Small intestine (tissue), 7 donors: ENCODE measurements at regions not wholly inside any gene's neighbourhood (a gene's known extent, or its start where the extent isn't known, plus 50 kb on each side); places are given as distances from the start of the nearest gene placed in this dataset.
"Not testable (repeated sequence)": the region's sequence is repeated elsewhere in the genome, so short reads cannot be mapped to it uniquely, and the experiment has no call there.

Source experiments
- DNase-seq, 2 donors: peaks; one replicate each; pipeline versions ENCODE4 v3.0.0 to v3.0.0-alpha.2; 2013
- FAIRE-seq: peaks from 2 replicates; lab custom pipeline; 2012; peaks lifted over from hg19 to GRCh38; lab: Jason Lieb, UNC
- H3K27ac ChIP-seq, 3 donors: one replicate each; pipeline ENCODE4 v1.5.1; 2013; ENCODE audit warnings: low read length in 2 of 3, mild to moderate bottlenecking in 2 of 3, control low read depth in 1 of 3, inconsistent platforms in 1 of 3, low read depth in 1 of 3, moderate library complexity in 1 of 3
- H3K27me3 ChIP-seq, 3 donors: one replicate each; pipeline ENCODE4 v1.6.1; 2013; ENCODE audit warnings: low read length in 3 of 3, inconsistent platforms in 1 of 3; ENCODE audit not compliant: control insufficient read depth in 3 of 3, insufficient read depth in 3 of 3
- H3K36me3 ChIP-seq, 3 donors: one replicate each; pipeline ENCODE4 v1.6.1; 2013; ENCODE audit warnings: low read length in 3 of 3, inconsistent platforms in 1 of 3, low read depth in 1 of 3, mild to moderate bottlenecking in 1 of 3, moderate library complexity in 1 of 3; ENCODE audit not compliant: control insufficient read depth in 3 of 3, insufficient read depth in 2 of 3
- H3K4me1 ChIP-seq, 3 donors: one replicate each; pipeline ENCODE4 v1.6.1; 2013; ENCODE audit warnings: low read length in 2 of 3, inconsistent platforms in 1 of 3, low read depth in 1 of 3, mild to moderate bottlenecking in 1 of 3, moderate library complexity in 1 of 3; ENCODE audit not compliant: control insufficient read depth in 3 of 3, insufficient read depth in 2 of 3
- H3K4me3 ChIP-seq, 3 donors: one replicate each; pipeline ENCODE4 v1.5.1; 2013; ENCODE audit warnings: low read length in 3 of 3, control low read depth in 1 of 3, inconsistent platforms in 1 of 3, low read depth in 1 of 3, mild to moderate bottlenecking in 1 of 3, moderate library complexity in 1 of 3
- H3K9me3 ChIP-seq, 2 donors: one replicate each; pipeline ENCODE4 v1.6.1; 2013; ENCODE audit warnings: low read depth in 1 of 2, low read length in 1 of 2; ENCODE audit not compliant: control insufficient read depth in 2 of 2, insufficient read depth in 1 of 2
- WGBS, 3 donors: extraction: QIAGEN DNeasy Blood & Tissue Kit; methylation state at CpG; one replicate each; pipeline ENCODE4 v1.1.7; 2013; 5-methylcytosine and 5-hydroxymethylcytosine counted together
- donor health status: healthy with polysubstance abuse.
- donor health status: control.
- donor health status: control.
- donor health status: Bipolar disorder and iron deficiency.
- donor health status: healthy.

- H3K27me3 ChIP-seq, H3K36me3 ChIP-seq, H3K4me3 ChIP-seq, H3K27ac ChIP-seq, FAIRE-seq, H3K4me1 ChIP-seq: not testable (repeated sequence)
- peaks cover 0 to 15% of the 10 kb centered on the region in 2 donors for H3K9me3 ChIP-seq
- DNase-seq = peak in 1 of 2 donors; percentile 68
- WGBS, 3 donors = 22 to 58% (median 28%) methylated on average over 4 of the region's 4 CpGs
Observed at GRCh38 chr14:106661561-106661960, 1135.2 kb downstream of the TMEM121 start.

DNA sequence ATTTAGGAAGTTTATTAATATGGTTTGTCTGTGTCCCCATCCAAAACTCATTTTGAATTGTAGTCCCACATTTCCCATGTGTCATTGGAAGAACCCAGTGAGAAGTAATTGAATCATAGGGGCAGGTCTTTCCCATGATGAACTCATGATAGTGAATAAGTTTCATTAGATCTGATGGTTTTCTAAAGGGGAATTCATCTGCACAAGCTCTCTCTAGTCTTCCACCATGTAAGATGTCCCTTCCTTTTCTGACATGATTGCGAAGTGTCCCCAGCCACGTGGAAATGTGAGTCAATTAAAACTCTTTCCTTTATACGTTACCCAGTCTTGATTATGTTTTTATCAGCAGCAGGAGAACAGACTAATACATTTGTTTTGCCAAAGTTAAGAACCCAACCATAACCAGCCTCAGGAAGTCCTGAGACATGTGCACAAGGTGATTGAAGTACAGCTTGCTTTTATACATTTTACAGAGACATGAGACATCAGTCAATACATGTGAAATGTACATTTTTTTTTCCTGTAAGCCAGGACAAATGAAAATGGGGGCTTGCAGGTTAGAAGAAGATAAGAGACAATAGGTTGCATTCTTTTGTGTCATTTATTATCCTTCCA is 1136.7 kb downstream of the TMEM121 start:
- H3K9me3 ChIP-seq = peaks cover 0 to 12% of the 10 kb centered on the region in 2 donors
- DNase-seq = no peak
- 46 to 55% (median 51%) methylated on average over 3 of the region's 3 CpGs for WGBS, 3 donors
- no peaks in the 10 kb centered on the region for H3K27me3 ChIP-seq
- no peak overlapping the region for H3K27ac ChIP-seq
- FAIRE-seq = no peak
- H3K4me1 ChIP-seq = no peaks in the 10 kb centered on the region
- H3K36me3 ChIP-seq = no peaks in the 10 kb centered on the region
- no peak overlapping the region for H3K4me3 ChIP-seq

DNA sequence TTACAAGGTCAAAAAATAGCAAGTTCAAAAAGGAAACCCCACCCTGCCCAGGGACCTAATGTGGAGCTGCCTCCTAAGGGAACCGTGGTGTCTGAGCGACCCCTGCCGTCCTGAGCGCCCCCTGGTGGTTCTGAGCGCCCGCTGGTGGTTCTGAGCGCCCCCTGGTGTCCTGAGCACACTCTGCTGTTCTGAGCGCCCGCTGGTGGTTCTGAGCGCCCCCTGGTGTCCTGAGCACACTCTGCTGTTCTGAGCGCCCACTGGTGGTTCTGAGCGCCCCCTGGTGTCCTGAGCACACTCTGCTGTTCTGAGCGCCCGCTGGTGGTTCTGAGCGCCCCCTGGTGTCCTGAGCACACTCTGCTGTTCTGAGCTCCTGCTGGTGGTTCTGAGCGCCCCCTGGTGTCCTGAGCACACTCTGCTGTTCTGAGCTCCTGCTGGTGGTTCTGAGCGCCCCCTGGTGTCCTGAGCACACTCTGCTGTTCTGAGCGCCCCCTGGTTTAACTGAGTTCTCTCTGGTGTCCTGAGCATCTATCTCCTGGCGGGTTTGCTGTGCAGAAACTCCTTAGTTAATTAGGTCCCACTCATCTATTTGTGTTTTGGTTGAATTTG is 1137.5 kb downstream of the TMEM121 start:
- not testable (repeated sequence) for H3K27me3 ChIP-seq, H3K36me3 ChIP-seq, FAIRE-seq, DNase-seq, H3K27ac ChIP-seq, H3K4me1 ChIP-seq, H3K4me3 ChIP-seq
- 44 to 57% (median 57%) methylated on average over 16 to 18 of the region's 19 CpGs for WGBS, 3 donors
- H3K9me3 ChIP-seq = peaks cover 0 to 12% of the 10 kb centered on the region in 2 donors

DNA sequence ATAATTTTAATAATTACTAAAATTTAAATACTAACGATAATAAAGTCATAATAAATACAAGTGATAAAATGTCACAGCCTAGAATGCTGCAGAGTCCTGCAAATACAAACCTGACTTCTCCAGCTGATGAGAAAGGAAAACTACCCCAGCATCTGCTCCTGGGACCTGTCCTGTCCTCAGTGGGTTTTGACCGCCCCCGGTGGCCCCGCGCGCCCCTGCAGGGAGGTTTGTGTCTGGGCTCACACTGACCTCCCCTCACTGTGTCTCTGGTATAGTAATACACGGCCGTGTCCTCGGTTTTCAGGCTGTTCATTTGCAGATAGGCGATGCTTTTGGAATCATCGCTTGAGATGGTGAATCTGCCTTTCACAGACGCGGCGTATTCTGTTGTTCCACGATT is 1139.4 kb downstream of the TMEM121 start:
- Histone ChIP-seq H3K9me3 (peaks cover 0 to 17% of the 10 kb centered on the region in 2 donors), H3K27ac (no peak overlapping the region), H3K4me1 (no peaks in the 10 kb centered on the region), H3K27me3 (peaks cover 0 to 4% (median 0%) of the 10 kb centered on the region in 3 donors), H3K4me3 (no peak overlapping the region), H3K36me3 (no peaks in the 10 kb centered on the region)
- DNase-seq (no peak), FAIRE-seq (no peak)
- 69 to 91% (median 85%) methylated on average over 14 to 15 of the region's 15 CpGs for WGBS, 3 donors

DNA sequence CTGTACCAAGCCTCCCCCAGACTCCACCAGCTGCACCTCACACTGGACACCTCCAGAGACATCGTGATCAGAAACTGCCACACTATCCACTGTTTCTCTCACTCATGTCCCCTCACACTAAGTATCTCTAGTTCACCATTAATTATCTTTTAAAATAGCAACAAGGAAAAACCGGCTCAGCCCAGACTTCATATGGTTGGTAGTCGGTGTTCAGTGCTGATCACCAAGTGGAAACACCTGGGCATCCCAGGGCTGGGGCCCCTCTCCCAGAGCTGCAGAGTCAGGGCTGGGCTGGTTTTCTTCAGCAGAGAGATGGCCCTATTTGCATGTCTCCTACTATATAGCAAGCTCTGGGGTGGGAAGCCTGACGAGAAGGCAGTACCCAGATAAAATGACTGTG is 1140.0 kb downstream of the TMEM121 start:
- no peaks in the 10 kb centered on the region for H3K4me1 ChIP-seq
- no peak overlapping the region for H3K4me3 ChIP-seq
- H3K27ac ChIP-seq = no peak overlapping the region
- FAIRE-seq (no peak), DNase-seq (no peak)
- peaks cover 0 to 4% (median 0%) of the 10 kb centered on the region in 3 donors for H3K27me3 ChIP-seq
- no peaks in the 10 kb centered on the region for H3K36me3 ChIP-seq
- WGBS, 3 donors = 58 to 70% (median 68%) methylated on average over 4 of the region's 4 CpGs
- H3K9me3 ChIP-seq = peaks cover 0 to 17% of the 10 kb centered on the region in 2 donors

GRCh38 chr14:106670011-106670410 is 1143.6 kb downstream of the TMEM121 start:
- H3K4me3 ChIP-seq = no peak overlapping the region
- no peaks in the 10 kb centered on the region for H3K4me1 ChIP-seq
- 59 to 70% (median 64%) methylated on average over 4 of the region's 4 CpGs for WGBS, 3 donors
- no peak overlapping the region for H3K27ac ChIP-seq
- H3K36me3 ChIP-seq = no peaks in the 10 kb centered on the region
- no peak for DNase-seq
- H3K9me3 ChIP-seq = peaks cover 0 to 15% of the 10 kb centered on the region in 2 donors
- no peak for FAIRE-seq
- H3K27me3 ChIP-seq = peaks cover 0 to 4% (median 0%) of the 10 kb centered on the region in 3 donors

- H3K9me3 ChIP-seq, H3K27ac ChIP-seq, H3K4me3 ChIP-seq, FAIRE-seq, H3K27me3 ChIP-seq, H3K4me1 ChIP-seq, H3K36me3 ChIP-seq, DNase-seq: not testable (repeated sequence)
- WGBS, 3 donors = 48 to 65% (median 53%) methylated on average over 2 of the region's 2 CpGs
Observed at GRCh38 chr14:106674093-106674492, 1147.7 kb downstream of the TMEM121 start.

- not testable (repeated sequence) for DNase-seq
Observed at GRCh38 chr14:106674509-106675125, 1148.2 kb downstream of the TMEM121 start.

More at GRCh38 chr14:106674509-106675125, 1148.2 kb downstream of the TMEM121 start:
- H3K4me1 ChIP-seq, H3K36me3 ChIP-seq, H3K4me3 ChIP-seq, H3K27ac ChIP-seq, H3K27me3 ChIP-seq, FAIRE-seq, H3K9me3 ChIP-seq: not testable (repeated sequence)
- 41 to 59% (median 58%) methylated on average over 7 to 13 of the region's 13 CpGs for WGBS, 3 donors
